ENCODE measurements at regions not wholly inside any gene's neighbourhood (a gene's known extent, or its start where the extent isn't known, plus 50 kb on each side); places are given as distances from the start of the nearest gene placed in this dataset.

- no peak for DNase-seq
These were observed 398.7 kb upstream of the IRX4 start for GRCh38 chr5:2281446-2281845.

- DNase-seq, result no peak
These were observed 397.6 kb upstream of the IRX4 start for GRCh38 chr5:2280318-2280717.

- DNase-seq, result no peak
These were observed 396.2 kb upstream of the IRX4 start for GRCh38 chr5:2278825-2279456.

GRCh38 chr5:2277886-2278285, 395.2 kb upstream of the IRX4 start:
- no peak for DNase-seq

- no peak for DNase-seq
These were observed 393.4 kb upstream of the IRX4 start for GRCh38 chr5:2276101-2276500.

- DNase-seq, result no peak
These were observed 390.0 kb upstream of the IRX4 start for GRCh38 chr5:2272755-2273154.

GRCh38 chr5:2272039-2272438, 389.3 kb upstream of the IRX4 start:
- no peak for DNase-seq

- DNase-seq, result no peak
These were observed 388.6 kb upstream of the IRX4 start for GRCh38 chr5:2271316-2271715.

- DNase-seq, result no peak
These were observed 387.7 kb upstream of the IRX4 start for GRCh38 chr5:2270467-2270866.

GRCh38 chr5:2269656-2270055, 386.9 kb upstream of the IRX4 start:
- DNase-seq, result no peak

GRCh38 chr5:2267991-2268390, 385.3 kb upstream of the IRX4 start:
- DNase-seq, result no peak

GRCh38 chr5:2266641-2267240, 384.0 kb upstream of the IRX4 start:
- no peak for DNase-seq

- DNase-seq, result no peak
These were observed 382.6 kb upstream of the IRX4 start for GRCh38 chr5:2265341-2265740.

GRCh38 chr5:2263763-2264162, 381.0 kb upstream of the IRX4 start:
- no peak for DNase-seq

- DNase-seq, result no peak
These were observed 379.9 kb upstream of the IRX4 start for GRCh38 chr5:2262620-2263019.

- DNase-seq, result no peak
These were observed 378.4 kb upstream of the IRX4 start for GRCh38 chr5:2261004-2261703.

- DNase-seq, result no peak
These were observed 377.7 kb upstream of the IRX4 start for GRCh38 chr5:2260211-2261003.

- DNase-seq, result no peak
These were observed 376.9 kb upstream of the IRX4 start for GRCh38 chr5:2259494-2260107.

- no peak for DNase-seq
These were observed 376.1 kb upstream of the IRX4 start for GRCh38 chr5:2258861-2259260.

GRCh38 chr5:2257326-2258244, 374.9 kb upstream of the IRX4 start:
- DNase-seq, result no peak

GRCh38 chr5:2256691-2257280, 374.1 kb upstream of the IRX4 start:
- no peak for DNase-seq

Measured in SHP77 (cell line).